HG02678 (cell line): ENCODE measurements at regions not wholly inside any gene's neighbourhood (a gene's known extent, or its start where the extent isn't known, plus 50 kb on each side); places are given as distances from the start of the nearest gene placed in this dataset.

Experiments used
- ATAC-seq: cut with Tn5 transposase; IDR thresholded peaks from one replicate; pipeline ENCODE4 v1.9.1; 2021; ENCODE audit warnings: mild to moderate bottlenecking, moderate library complexity; ENCODE audit not compliant: unreplicated experiment

DNA sequence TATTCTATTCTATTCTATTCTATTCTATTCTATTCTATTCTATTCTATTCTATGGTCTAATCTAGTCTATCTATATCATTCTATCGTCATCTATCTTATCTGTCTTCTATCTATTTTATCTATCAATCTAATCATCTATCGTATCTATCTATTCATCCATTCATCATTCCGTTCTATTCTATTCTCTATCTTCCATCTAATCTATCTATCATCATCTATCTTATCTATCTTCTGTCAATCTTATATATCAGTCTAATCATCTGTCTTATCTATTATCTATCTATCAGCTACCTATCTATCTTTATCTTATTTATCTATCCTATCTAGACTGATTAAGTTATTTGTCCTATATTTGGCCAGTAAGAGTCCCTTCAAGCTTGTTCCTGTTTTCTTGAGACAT, 831.5 kb upstream of the TMEM132C start:
- no peak for ATAC-seq

DNA sequence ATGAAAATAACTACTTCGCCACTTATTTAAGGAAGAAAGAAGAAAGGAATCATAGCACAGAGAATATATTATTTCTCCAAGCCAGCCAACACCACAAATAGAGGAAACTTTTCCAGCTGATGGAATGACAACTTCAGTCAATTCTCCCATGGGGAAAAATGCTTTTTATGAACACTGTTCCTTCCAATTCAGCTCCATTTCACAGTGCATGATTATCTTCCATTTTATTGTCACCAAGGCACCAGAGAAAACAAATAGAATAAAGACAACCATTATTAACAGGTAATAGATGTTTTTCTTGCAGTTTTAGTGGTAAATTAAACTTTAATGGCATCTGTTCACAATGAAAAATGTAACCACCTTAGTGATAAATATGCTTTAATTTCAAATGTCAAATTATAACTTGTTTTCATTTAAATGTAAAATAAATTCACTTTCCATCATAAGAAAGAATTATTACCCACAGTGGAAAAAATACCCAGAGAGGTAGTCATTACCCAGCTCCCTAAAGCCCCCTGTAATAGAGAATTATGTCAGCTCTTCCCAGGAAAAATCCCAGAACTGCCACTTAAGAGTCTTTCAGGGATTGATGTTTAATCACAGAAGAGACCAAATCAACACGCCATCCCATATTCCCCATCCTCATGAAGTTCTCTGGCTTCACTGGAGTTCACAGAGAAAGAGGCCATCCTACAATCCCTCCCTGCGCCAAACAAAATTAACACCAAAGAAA, 828.3 kb upstream of the TMEM132C start:
- no peak for ATAC-seq

DNA sequence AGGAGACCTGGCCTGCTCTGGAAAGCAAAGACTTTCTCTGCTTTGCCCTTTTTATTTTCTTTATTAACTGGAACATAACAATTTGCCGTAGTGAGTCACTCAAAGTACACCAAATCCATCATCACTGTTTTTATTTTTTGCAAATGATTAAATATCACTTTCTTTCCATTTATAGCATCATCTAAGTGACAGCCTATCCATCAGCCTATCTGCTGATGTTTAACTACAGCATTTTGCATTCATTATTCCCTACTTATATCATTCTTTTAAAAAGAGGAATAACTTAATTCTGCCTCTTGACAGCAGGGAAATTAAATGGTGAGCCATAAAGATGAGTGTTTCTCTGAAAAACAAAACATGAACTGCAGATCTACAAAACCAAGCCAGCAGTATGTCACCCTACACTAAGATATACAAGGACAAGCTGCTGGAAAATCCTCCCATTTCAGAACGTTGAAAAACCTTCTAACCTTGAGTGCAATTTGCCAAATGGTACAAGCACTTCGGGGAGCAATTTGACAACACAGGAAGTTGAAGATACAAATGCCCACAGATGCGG, 821.3 kb upstream of the TMEM132C start:
- no peak for ATAC-seq

DNA sequence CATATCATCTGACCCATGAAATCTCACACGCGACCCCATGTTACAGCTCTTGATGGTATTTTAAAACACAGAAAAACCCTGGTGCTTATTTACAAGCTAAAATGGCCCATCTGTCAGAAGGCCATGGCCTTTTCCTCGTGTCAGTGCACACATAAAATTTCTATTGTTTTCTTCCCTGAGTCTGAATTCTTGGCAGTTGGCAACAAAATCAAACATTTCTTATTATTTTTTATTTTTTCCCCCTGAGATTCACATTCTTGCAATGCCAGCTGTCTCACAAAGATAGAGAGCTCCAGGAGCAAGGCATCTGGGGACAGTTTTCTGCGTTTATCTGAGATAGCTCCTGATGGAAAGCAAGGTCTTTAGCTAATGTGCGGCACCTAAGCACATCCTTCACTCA, 818.1 kb upstream of the TMEM132C start:
- ATAC-seq = no peak

DNA sequence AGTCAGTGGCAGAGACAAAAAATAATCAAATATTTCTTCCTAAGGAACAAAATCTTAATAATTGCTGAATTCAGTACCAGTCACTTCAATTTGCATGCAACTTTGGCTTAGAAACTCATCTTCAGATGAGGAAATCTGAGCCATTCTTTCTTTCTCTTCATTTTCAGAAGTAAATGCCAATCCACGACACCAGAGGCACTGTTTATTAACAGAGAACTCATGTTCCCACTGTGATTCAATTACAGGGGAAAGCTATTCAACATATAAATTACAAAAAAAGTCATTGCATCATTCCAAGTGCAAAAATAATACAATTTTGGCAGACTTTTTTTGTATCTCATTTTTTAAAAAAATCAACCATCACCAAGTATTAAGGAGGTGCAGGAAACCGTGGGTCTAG, 816.1 kb upstream of the TMEM132C start:
- ATAC-seq = no peak

DNA sequence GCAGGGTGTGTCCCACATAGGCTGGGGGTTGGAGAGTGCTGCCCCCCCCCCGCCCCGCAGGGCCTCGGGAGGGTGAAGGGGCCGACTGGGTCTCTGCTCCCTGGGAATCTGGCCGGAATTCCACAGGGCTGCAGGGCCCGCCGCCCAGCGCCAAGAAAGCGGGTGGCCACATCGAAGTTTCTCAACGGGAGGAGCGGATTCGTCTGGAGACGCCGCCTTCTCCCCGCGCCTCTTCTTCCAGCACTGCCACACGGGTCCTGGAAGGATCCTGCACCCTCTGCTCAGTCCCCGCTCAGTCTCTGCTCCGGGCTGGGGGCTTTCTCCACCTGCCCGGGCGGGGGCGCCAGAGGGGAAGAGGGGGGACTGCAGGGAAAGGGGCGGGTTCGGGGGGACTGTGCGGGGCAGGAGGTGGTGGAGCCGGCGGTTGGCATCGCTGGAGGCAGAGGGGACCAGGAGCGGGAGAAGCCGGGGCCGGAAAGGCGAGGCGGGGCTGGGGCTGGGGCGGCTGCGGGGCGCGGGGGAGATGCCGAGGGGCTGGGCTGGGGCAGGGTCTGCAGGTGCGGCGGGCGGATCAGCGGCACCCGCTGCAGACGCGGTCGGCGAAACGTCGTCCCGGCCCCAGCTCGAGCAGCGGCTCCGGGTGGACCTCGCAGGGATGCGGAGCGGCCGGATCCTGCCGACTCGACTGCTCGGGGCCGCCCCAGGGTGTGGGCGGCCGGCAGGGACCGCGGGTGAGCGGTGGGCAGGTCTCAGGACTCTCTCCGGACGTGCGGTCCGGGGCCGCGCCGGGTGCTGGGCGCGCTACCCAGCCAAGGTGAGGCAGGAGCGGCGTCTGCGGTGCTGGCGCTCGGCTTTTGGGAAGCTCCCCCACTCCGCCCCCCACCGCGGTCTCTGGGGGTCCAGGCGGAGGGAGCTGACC, 811.4 kb upstream of the TMEM132C start:
- ATAC-seq = no peak

DNA sequence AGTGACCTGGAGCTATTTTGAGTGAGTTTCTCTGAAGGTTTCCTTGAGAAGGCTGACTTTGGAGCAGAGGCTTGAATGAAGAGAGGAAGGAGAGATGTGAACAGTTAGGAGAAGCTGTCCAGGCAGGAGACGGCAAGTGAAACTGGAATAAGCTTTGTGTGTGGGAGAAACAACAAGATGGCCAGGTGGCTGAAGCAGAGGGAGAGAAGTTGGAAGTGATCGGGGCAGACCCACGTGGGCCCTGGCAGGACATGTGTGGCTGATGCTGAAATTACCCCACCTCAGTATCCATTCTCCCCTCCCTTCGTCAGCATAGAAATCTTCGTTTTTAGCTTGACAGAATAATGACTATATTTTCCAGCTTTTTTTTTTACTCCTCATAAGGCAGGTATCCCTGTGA, 809.2 kb upstream of the TMEM132C start:
- ATAC-seq = no peak

DNA sequence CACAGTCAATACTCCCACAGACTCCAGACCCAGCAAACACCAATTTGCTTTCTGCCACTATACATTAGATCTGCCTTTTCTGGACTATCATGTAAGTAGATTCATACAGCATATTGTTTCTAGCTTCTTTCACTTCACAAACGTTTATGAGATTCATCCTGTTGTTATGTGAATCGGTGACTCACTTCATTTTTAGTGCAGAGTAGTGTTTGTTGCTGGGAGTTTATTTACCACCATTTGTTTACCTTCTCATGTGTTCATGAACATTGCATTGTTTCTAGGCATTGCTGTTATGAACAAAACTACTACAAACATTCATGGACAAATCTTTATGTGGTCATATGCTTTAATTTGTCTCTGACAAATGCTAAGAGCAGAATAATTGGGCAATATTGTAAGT, 807.8 kb upstream of the TMEM132C start:
- ATAC-seq = no peak

DNA sequence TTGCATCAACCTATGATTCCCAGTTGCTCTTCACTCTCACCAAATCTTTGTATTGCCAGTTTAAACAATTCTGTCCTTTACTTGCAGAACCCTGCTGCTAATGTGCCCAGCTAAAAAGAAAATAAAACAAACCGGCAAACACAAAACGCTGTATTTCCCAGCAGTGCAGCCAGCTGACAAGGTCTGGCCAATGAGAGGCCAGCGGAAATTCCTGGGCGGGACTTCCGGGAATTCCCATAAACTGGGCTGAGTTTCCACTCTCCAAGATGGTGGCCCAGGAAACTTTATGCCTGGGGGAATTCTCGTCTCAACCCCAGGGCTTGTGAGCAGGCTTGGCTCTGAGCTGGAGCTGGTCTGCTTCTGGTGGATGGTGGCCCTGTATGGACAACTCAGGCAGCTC, 807.3 kb upstream of the TMEM132C start:
- ATAC-seq = no peak

DNA sequence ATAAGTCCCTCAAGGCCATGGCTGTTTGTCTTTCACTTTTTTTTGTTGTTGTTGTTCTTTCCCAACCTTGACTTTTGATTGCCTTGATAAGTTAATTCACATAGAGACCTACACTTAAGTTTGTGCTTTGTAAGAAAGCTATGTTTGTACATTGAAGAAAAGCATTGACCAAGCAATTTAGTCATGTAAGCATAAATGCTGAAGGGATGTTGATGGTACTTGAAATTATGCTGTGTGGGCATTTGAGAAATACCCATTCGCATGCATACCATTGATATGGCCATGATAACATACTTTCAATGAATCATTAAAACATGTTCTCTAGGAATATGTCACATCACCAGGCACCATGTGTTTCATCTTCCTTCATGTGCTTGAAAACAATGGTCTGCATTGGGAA, 803.7 kb upstream of the TMEM132C start:
- ATAC-seq = no peak

DNA sequence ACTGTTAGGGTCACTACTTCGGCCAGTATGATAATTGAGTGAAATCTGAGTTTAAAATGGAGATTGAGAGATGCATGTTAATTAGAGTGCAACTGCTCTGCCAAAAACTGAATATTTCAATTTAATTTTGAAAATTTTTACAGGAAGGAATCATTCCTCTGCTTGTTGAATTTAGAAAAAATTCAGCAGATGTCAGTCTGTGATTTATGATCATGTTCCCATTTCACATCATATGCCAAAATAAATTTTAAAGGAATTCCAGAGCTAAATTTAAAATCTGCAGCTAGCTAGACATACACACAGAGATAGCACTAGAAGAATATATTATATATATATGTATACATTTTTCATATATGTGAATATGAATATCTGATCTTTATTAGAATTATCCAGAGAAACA, 797.6 kb upstream of the TMEM132C start:
- ATAC-seq = no peak

DNA sequence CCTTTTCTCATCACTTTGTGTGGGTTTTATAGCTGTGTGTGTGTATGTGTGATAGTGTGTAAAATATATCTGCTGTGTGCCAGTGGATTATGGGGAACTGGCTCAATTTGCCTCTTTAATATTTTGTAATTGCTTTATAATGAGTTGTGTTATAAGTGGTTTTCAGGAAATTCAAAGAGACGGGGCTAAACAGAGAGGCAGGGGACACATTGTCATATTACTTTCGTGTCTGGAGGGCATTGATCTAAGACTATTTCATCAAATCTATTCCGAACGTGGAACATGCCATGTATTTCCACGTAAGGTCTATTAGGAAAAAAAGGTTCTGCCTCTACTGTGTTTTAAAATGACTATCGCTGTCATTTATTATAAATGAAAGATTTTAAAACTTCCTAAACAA, 793.2 kb upstream of the TMEM132C start:
- no peak for ATAC-seq

DNA sequence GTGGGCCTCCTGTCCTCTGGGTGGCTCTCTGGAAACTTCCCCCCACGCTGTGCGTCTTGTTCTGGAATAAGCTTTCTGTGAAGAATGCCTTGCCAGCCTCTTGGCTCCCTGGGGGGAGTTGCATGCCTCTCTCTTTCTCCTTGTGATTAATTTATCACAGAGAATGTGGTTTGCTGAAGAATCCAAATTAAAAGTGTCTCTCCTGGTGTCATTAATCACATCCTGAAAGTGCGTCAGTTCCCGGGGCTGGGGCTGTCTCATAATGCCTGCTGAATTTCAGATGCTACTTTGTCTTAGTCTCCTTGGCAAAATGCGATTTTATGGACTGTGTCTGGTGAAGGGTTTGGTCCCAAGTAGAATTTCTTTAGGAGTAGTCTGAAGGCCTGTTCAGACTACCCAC, 787.7 kb upstream of the TMEM132C start:
- ATAC-seq = no peak

DNA sequence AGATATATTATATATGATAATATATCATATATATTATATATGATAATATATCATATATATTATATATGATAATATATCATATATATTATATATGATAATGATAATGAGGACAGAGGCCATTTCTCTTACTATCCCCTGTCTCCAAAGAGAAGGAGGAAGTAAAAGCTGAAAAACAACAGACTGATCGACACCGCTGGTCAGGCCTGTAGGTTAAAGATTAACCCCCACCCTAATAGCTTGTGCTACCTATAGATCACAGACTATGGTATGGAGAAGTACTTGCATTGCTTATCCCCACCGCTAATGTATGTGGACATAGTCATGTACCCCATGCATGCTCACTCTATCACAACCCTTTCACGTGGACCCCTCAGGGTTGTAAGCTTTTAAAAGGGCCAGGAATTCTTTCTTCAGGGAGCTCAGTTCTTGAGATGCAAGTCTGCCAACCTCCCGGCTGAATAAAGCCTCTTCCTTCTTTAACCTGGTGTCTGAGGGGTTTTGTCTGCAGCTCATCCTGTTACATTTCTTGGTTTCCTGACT, 786.1 kb upstream of the TMEM132C start:
- no peak for ATAC-seq

DNA sequence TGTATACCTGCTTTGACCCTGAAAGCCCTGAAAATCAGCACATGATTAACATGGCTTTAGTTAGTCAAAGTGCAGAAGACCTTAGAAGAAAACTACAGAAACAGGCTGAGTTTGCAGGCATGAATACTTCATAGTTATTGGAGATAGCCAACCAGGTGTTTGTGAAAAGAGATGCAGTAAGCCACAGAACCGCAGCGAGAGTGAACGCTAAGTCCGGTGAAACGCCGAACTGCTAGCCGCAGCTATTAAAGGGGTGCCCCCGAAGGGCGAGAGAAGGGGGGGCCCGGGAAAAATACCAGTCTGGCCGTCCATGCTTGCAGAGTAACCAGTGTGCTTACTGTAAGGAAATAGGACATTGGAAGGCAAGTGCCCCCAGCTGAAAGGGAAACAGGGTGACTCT, 784.0 kb upstream of the TMEM132C start:
- no peak for ATAC-seq

DNA sequence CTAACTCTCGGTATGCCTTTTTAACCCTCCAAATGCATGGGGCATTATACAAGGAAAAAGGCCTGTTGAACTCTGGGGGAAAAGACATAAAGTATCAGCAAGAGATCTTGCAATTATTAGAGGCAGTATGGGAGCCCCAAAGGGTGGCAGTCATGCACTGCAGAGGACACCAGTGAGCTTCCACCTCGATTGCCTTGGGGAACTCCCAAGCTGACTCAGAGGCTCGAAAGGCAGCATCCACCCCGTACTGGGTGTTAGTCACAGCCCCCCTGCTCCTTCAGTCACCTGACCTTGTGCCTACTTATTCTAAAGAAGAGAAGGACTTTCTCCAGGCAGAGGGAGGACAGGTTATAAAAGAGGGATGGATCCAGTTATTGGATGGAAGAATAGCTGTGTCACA, 781.4 kb upstream of the TMEM132C start:
- ATAC-seq = no peak

DNA sequence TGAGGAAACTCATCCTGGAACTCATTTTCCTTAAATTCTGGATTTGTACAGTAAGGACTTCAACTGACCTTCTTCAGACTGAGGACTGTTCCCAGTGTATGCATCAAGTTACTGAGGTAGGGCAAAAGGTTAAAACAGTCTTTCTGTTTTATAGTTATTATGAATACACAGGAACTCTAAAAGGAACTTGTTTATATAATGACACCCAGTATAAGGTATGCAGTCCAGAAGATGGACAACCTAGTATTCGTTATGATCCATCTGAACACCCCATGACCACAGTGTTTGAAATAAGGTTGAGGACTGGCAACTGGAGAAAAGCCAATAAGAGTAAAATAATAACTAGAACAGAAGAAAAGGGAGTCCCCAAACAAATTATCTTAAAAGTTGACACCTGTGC, 779.9 kb upstream of the TMEM132C start:
- ATAC-seq = no peak

DNA sequence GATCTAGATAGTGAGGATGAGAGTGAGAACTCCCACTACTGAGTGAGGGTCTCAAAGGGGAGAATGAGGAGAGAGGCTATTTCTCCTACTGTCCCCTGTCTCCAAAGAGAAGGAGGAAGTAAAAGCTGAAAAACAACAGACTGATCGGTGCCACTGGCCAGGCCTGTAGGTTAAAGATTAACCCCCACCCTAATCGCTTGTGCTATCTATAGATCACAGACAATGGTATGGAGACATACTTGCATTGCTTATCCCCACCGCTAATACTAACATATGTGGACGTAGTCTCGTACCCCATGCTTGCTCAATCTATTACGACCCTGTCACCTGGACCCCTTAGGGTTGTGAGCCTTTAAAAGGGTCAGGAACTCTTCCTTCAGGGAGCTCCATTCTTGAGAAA, 777.9 kb upstream of the TMEM132C start:
- no peak for ATAC-seq

DNA sequence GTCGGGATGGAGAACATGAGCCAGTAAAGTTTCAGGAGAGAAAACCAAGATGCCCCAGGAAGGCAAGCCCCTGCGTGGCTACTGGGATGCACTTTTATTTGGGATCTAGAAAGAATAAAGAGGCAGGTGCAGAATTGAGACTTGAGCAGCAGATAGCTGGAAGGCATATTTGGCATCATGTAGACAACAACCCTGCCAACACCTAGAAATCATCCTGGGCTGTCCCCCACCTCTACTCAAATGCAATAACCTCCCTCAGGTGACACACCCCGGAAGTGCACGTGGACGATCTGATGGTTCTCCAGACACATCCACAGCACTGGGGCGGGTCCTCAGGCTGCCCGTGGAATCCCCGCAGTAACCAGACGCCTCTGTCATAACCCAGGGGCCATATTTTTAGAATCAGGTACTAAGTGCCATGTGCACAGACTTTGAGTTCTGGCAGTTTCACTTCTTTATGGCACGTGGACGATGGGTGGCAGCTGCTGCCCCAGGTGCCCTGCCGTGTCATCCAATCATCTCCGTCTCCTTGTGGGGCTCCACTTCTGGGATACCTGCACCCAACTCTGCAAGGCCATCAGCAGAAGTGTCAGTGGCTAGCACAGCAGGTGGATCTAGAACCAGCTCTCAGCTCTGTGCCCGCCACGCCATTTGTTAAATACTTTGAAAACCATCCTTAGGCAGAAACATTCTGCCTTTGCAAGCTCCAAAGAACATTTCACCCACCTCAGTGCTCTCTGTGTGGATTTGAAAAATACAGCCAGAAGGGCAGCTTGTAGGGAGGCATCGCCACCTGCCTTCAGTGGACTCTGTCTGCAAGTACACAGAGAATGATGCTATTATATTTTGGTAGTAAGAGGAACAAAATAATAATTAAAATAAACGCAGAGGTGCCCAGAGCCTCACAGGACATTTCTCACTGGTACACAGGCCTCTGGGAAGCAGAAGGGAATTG, 771.7 kb upstream of the TMEM132C start:
- ATAC-seq = no peak

DNA sequence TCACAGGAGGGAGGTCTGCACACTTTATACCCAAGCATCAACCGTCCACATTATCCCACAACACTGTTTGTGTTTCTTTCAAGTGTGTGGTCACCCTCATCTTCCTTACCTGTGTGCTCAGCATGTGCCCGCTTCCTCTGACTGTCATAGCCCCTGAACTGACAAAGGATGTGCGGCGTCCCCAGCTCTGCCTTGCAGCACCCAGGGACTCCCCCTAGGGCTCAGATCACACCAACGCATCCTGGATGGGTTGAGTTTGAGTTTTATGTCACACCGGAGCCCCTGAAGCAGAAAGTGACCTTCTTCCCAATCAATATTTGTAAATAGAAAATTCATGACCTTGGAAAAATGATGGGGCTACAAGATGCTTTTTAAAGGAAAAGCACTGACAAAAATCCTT, 770.7 kb upstream of the TMEM132C start:
- no peak for ATAC-seq
